ENCODE measurements at regions not wholly inside any gene's neighbourhood (a gene's known extent, or its start where the extent isn't known, plus 50 kb on each side); places are given as distances from the start of the nearest gene placed in this dataset.
A peak's percentile ranks its signal among the peaks of the same experiment; 100 is the strongest.
"Not testable (repeated sequence)": the region's sequence is repeated elsewhere in the genome, so short reads cannot be mapped to it uniquely, and the experiment has no call there.

- Mint-ChIP-seq H3K4me1 (peaks cover 23% of the 10 kb centered on the region), H3K36me3 (ENCODE audit: low read depth) (peaks cover 15% of the 10 kb centered on the region)
These were observed 98.2 kb downstream of the AHR start for GRCh38 chr7:17396692-17397091.

DNA sequence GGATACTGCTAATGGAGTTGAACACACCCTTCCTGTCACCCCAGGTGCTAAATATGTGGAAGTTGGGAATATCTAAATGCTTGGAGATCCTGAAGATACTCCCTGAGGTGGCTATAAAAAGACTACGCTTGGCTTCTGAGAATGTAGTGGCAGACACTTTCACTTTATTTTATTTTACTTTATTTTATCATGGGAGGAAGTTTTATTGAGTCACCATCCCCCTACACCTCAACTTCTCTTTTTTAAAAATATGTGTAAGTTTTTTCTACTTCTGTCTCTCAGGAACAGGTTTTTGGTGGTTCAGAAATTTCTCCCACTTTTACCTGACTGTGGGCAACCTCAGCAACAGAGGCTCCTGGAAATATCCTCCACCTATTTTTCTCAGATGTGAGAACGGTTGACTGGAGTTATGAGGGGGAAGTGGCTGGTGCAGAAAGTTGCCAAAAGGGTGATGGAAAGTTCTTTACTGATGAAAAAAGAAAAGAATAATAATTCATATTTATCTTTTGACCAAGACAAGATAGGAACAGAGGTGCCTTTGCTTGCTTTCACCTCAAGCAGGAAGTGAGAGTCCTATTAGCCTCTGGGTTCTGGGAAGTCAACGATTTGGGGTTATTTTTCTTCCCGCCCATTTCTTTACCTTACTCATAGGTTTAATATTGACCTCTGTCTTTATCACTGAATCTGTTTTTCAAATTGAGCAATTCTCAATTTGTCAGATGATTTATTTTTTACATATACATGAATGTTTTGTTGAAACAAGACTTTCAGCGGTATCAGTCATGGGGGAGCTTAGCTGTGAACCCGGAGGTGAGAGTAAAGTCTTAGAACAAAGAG is 103.6 kb downstream of the AHR start:
- CTCF ChIA-PET = interaction anchor here (0.6 to 1.6 kb wide), 6 partner anchors 27 to 600 kb away, joined by 3 to 13 read pairs (median 4); no protein-coding TSS in a partner anchor
- DNase-seq = no peak

More at GRCh38 chr7:17396692-17397091, 98.2 kb downstream of the AHR start:
- Mint-ChIP-seq H3K4me3 (no peak overlapping the region), H3K9me3 (peaks cover 34% of the 10 kb centered on the region), H3K27ac (no peak overlapping the region), H3K27me3 (peaks cover 2% of the 10 kb centered on the region)
- CTCF ChIA-PET = no interaction called here
- POLR2A ChIA-PET = no interaction called here
- no peak for DNase-seq

DNA sequence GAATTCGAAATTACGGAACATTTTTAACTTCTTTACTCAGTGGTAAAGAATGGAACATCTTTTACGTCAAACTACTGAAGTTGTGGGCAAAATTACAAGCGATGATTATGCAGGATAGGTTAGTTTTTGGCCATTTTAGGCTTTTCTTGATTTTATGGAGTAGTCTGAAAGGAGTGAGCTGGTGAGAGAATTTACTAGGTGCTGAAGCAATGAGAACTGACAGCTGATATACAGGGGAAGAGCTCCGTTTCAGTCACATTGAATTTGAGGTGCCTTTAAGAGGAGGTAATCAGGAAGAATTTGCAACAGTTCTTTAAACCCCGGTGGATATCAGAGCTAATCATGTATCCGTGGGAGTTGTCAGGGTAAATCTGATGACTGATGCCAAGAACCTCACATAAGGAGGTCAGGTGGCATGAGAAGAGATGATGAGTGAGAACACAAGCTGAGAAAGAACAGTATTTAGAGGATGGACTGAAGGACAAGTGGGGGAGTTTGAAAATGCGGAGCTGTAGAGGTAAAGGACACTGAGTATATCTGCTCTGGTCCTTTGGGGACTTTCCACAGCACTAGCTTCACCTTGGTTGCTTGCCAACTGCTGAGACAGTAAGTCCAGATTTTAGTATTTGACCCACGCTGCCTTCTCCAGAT is 104.3 kb downstream of the AHR start:
- ChIA-PET CTCF (interaction anchor here (0.9 to 1.6 kb wide), 5 partner anchors 28 to 601 kb away, joined by 3 to 13 read pairs (median 4); no protein-coding TSS in a partner anchor), POLR2A (interaction anchor here (0.9 to 1.8 kb wide), 5 partner anchors 88 to 129 kb away, joined by 3 to 6 read pairs (median 4); partner anchors contain the start of gene AHR)
- H3K4me3 Mint-ChIP-seq = peak overlapping the region; percentile 50
- H3K27ac Mint-ChIP-seq = peak overlapping the region; percentile 85
- H3K36me3 Mint-ChIP-seq (ENCODE audit: low read depth) = peaks cover 3% of the 10 kb centered on the region
- H3K9me3 Mint-ChIP-seq = no peaks in the 10 kb centered on the region
- H3K4me1 Mint-ChIP-seq = peaks cover 41% of the 10 kb centered on the region
- no peaks in the 10 kb centered on the region for H3K27me3 Mint-ChIP-seq
- no peak for DNase-seq

More for the DNA sequence above, 103.6 kb downstream of the AHR start:
- Mint-ChIP-seq H3K4me3 (peak overlapping the region; percentile 50), H3K27ac (peak overlapping the region; percentile 85), H3K36me3 (ENCODE audit: low read depth) (peaks cover 3% of the 10 kb centered on the region), H3K27me3 (no peaks in the 10 kb centered on the region), H3K4me1 (peaks cover 41% of the 10 kb centered on the region), H3K9me3 (peaks cover 4% of the 10 kb centered on the region)
- POLR2A ChIA-PET = interaction anchor here (1.6 to 1.8 kb wide), 3 partner anchors 96 to 104 kb away, joined by 4 to 6 read pairs (median 4); partner anchors contain the start of gene AHR

DNA sequence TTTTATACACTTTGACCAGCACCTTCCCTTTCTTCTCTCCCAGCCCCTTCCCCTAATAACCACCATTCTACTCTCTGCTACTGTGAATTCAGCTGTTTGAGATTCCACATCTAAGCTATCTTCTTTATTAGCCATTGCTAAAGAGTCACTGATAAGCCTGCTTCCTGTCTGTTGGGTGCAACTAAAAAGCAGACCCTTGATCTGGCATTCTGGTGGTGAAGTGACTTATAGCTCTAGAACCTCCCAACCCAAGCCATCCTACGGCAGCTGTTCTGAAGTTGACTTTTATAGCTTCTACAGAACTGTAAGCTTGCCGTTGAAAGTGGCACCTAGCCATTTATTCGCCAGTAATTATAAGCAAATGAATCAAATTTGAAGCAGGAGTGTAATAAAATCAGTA is 105.6 kb downstream of the AHR start:
- peaks cover 41% of the 10 kb centered on the region for H3K4me1 Mint-ChIP-seq
- no peaks in the 10 kb centered on the region for H3K9me3 Mint-ChIP-seq
- ChIA-PET POLR2A (no interaction called here), CTCF (interaction anchor here (0.7 to 1.6 kb wide), 2 partner anchors 102 to 234 kb away, joined by 5 to 13 read pairs; no protein-coding TSS in a partner anchor)
- H3K36me3 Mint-ChIP-seq (ENCODE audit: low read depth) = peaks cover 3% of the 10 kb centered on the region
- H3K4me3 Mint-ChIP-seq = no peak overlapping the region
- no peak for DNase-seq
- no peak overlapping the region for H3K27ac Mint-ChIP-seq
- no peaks in the 10 kb centered on the region for H3K27me3 Mint-ChIP-seq

DNA sequence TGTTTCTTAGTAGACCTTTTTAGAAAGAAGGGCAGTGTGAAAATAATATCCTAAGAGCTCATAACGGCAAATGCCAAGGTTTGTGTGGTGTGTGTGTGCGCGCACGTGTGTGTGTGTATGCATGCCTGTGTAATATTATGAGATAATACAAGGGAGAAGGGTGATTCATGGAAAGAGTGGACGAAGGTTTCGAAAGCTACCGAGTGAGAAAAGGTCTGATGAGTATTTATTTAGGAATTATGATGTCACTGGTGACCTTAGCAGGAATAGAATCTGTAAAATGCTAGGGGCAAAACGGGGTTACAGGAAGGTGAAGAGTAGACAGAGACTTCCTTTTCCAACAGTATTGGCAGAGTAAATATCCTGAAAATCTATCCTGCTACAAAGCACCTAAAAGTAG is 107.3 kb downstream of the AHR start:
- Mint-ChIP-seq H3K36me3 (ENCODE audit: low read depth) (no peaks in the 10 kb centered on the region), H3K4me3 (no peak overlapping the region), H3K27me3 (no peaks in the 10 kb centered on the region), H3K4me1 (peaks cover 27% of the 10 kb centered on the region), H3K27ac (no peak overlapping the region), H3K9me3 (no peaks in the 10 kb centered on the region)
- ChIA-PET CTCF (no interaction called here), POLR2A (no interaction called here)
- no peak for DNase-seq

DNA sequence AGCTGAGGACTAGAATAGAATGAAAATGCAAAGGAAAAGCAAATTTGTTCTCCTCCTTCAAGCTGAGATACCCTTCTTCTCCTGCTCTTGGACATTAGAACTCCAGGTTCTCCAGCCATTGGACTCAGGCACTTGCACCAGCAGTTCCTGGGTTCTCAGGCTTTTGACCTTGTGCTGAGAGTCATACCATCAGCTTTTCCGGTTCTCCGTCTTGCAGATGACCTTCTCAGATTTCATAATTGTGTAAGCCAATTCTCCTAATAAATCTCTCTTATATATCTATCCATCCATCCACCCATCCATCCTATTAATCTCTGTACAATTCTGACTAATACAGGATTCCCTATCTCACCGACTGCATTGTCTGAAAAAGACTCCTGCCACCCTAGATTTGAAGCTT is 108.3 kb downstream of the AHR start:
- Mint-ChIP-seq H3K27ac (no peak overlapping the region), H3K9me3 (no peaks in the 10 kb centered on the region), H3K27me3 (no peaks in the 10 kb centered on the region), H3K4me3 (no peak overlapping the region), H3K36me3 (ENCODE audit: low read depth) (no peaks in the 10 kb centered on the region), H3K4me1 (peaks cover 18% of the 10 kb centered on the region)
- CTCF ChIA-PET = no interaction called here
- DNase-seq = no peak
- POLR2A ChIA-PET = no interaction called here

- Mint-ChIP-seq H3K4me3 (no peak overlapping the region), H3K9me3 (no peaks in the 10 kb centered on the region)
These were observed 108.8 kb downstream of the AHR start for GRCh38 chr7:17407229-17407628.

DNA sequence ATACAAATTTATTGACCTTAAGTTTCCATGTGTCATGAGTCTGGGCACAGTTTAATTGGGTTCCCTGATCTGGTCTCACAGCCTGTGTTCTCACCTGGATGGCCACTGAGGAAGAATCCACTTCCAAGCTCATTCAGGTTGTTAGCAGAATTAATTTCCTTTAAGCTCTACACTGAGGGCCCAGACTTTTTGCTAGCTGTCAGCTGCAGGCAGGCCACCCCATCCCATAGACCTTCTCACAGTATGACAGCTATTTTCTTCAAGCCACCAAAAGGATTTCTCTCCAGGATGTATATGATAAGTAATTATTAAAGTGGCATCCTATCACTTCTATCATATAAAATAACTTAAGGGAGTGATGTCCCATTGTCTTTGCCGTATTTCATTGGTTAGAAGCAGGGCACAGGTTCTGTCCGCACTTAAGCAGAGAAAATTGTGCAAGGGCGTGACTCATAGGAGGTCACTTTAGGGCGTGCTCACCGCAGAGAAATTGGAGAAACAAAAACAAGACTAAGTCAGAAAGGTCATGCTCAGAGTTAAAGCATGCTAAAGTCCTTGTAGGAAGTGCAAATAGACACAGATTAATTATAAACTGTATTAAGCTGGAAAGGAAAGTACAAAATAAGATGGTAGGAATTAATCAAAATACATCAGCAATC is 109.9 kb downstream of the AHR start:
- ChIA-PET CTCF (interaction anchor here (0.7 kb wide), 1 partner anchor 84 kb away, joined by 3 read pairs; no protein-coding TSS in a partner anchor), POLR2A (no interaction called here)
- Mint-ChIP-seq H3K36me3 (ENCODE audit: low read depth) (no peaks in the 10 kb centered on the region), H3K4me3 (no peak overlapping the region), H3K27me3 (no peaks in the 10 kb centered on the region), H3K27ac (no peak overlapping the region), H3K4me1 (peaks cover 5% of the 10 kb centered on the region), H3K9me3 (no peaks in the 10 kb centered on the region)
- no peak for DNase-seq

More at GRCh38 chr7:17407229-17407628, 108.8 kb downstream of the AHR start:
- ChIA-PET POLR2A (no interaction called here), CTCF (no interaction called here)
- Mint-ChIP-seq H3K4me1 (peaks cover 14% of the 10 kb centered on the region), H3K36me3 (ENCODE audit: low read depth) (no peaks in the 10 kb centered on the region), H3K27ac (no peak overlapping the region), H3K27me3 (no peaks in the 10 kb centered on the region)
- no peak for DNase-seq

DNA sequence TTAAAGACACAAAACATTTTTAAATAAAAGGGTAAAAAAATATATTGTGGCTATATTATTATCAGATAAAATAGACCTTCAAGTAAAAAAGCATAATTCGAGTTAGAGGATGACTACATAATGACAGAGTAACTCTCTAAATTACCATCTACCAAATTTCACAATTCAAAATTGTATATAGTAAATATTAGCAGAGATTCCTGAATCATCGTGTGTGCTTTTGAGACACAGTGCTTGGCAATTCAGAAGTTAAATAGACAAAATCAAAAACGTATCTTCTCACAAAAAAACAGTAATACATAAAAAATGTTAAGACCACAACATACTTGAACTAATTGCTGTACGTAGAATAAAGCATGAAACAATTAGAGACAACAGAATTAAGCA is 110.4 kb downstream of the AHR start:
- H3K36me3 Mint-ChIP-seq (ENCODE audit: low read depth) = no peaks in the 10 kb centered on the region
- ChIA-PET POLR2A (no interaction called here), CTCF (no interaction called here)
- no peak overlapping the region for H3K27ac Mint-ChIP-seq
- H3K27me3 Mint-ChIP-seq = no peaks in the 10 kb centered on the region
- DNase-seq = no peak
- H3K4me3 Mint-ChIP-seq = no peak overlapping the region
- peaks cover 2% of the 10 kb centered on the region for H3K4me1 Mint-ChIP-seq
- no peaks in the 10 kb centered on the region for H3K9me3 Mint-ChIP-seq

GRCh38 chr7:17411922-17412321 is 113.5 kb downstream of the AHR start:
- H3K27ac Mint-ChIP-seq = no peak overlapping the region
- POLR2A ChIA-PET = no interaction called here
- no peak overlapping the region for H3K4me3 Mint-ChIP-seq
- CTCF ChIA-PET = no interaction called here
- no peaks in the 10 kb centered on the region for H3K4me1 Mint-ChIP-seq
- DNase-seq = no peak
- no peaks in the 10 kb centered on the region for H3K36me3 Mint-ChIP-seq (ENCODE audit: low read depth)
- no peaks in the 10 kb centered on the region for H3K27me3 Mint-ChIP-seq
- no peaks in the 10 kb centered on the region for H3K9me3 Mint-ChIP-seq

DNA sequence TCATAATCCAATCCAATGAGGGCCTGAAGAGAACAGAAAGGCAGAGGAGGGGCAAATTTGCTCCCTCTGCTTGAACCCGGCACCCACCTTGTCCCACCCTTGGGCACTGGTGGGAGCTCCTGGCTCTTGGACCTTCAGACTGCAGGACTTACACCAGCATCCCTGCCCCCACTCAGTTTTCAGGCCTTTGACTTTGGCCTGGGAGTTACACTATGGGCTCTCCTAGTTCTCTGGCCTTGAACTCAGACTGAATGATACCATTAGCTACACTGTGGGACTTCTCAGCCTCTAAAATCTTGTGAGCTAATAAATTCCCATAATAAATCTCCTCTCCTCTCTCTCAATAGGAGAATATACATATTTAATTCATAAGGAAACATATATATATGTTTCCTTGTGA is 114.4 kb downstream of the AHR start:
- H3K27me3 Mint-ChIP-seq = no peaks in the 10 kb centered on the region
- POLR2A ChIA-PET = no interaction called here

GRCh38 chr7:17415955-17416354 is 117.5 kb downstream of the AHR start:
- Mint-ChIP-seq H3K36me3 (ENCODE audit: low read depth) (no peaks in the 10 kb centered on the region), H3K4me3 (no peak overlapping the region), H3K27ac (no peak overlapping the region), H3K9me3 (no peaks in the 10 kb centered on the region), H3K27me3 (peaks cover 2% of the 10 kb centered on the region), H3K4me1 (no peaks in the 10 kb centered on the region)
- CTCF ChIA-PET = no interaction called here
- DNase-seq = no peak
- POLR2A ChIA-PET = no interaction called here

More for the DNA sequence above, 114.4 kb downstream of the AHR start:
- no peaks in the 10 kb centered on the region for H3K9me3 Mint-ChIP-seq
- no peak overlapping the region for H3K4me3 Mint-ChIP-seq
- no peak overlapping the region for H3K27ac Mint-ChIP-seq
- no peaks in the 10 kb centered on the region for H3K36me3 Mint-ChIP-seq (ENCODE audit: low read depth)
- CTCF ChIA-PET = no interaction called here
- H3K4me1 Mint-ChIP-seq = no peaks in the 10 kb centered on the region
- no peak for DNase-seq

DNA sequence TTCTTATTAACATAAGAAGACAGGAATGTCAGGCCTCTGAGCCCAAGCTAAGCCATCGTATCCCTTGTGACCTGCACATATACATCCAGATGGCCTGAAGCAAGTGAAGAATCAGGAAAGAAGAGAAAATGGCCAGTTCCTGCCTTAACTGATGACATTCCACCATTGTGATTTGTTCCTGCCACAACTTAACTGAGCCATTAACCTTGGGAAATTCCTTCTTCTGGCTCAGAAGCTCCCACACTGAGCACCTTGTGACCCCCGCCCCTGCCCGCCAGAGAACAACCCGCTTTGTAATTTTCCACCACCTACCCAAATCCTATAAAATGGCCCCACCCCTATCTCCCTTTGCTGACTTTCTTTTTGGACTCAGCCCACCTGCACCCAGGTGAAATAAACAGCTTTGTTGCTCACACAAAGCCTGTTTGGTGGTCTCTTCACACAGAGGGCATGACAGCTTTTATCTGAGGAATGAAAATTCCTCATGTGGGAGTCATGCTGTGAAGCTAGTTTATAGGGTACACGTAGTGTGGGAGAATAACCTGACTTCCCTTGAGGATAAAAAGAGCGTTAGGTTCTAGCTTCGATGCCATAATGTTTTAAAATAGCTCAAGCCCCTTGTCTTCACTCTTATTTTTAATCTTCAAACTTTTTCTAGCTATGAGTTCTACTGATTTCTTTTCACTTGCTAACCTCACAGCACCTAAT is 122.0 kb downstream of the AHR start:
- H3K4me3 Mint-ChIP-seq; H3K27me3 Mint-ChIP-seq; DNase-seq; H3K27ac Mint-ChIP-seq; H3K36me3 Mint-ChIP-seq (ENCODE audit: low read depth); H3K4me1 Mint-ChIP-seq; CTCF ChIA-PET; POLR2A ChIA-PET; H3K9me3 Mint-ChIP-seq: not testable (repeated sequence)

Data from activated CD4-positive, alpha-beta memory T cell treated with anti-CD3 and anti-CD28 coated beads, Interleukin-2, amount 10 ng/mL, durations not matched to agents 7 days and 5 days (primary cell).